Dermis blood vessel endothelial cell (primary cell): ENCODE measurements at regions not wholly inside any gene's neighbourhood (a gene's known extent, or its start where the extent isn't known, plus 50 kb on each side); places are given as distances from the start of the nearest gene placed in this dataset.

Experiments used
- DNase-seq: peaks from one replicate; pipeline ENCODE4 v3.0.0; 2010

GRCh38 chr13:104898484-104898883 is 1637.0 kb downstream of the EFNB2 start:
- no peak for DNase-seq

- DNase-seq = no peak
Observed at GRCh38 chr13:104895521-104895920, 1639.9 kb downstream of the EFNB2 start.

- DNase-seq = no peak
Observed at GRCh38 chr13:104875038-104875754, 1660.3 kb downstream of the EFNB2 start.

GRCh38 chr13:104872153-104872552 is 1663.3 kb downstream of the EFNB2 start:
- no peak for DNase-seq

GRCh38 chr13:104871456-104871855 is 1664.0 kb downstream of the EFNB2 start:
- no peak for DNase-seq

GRCh38 chr13:104869501-104869900 is 1666.0 kb downstream of the EFNB2 start:
- no peak for DNase-seq

GRCh38 chr13:104868806-104869205 is 1666.7 kb downstream of the EFNB2 start:
- DNase-seq = no peak

- no peak for DNase-seq
Observed at GRCh38 chr13:104855581-104855980, 1679.9 kb downstream of the EFNB2 start.

- DNase-seq = no peak
Observed at GRCh38 chr13:104854698-104855097, 1680.8 kb downstream of the EFNB2 start.

- no peak for DNase-seq
Observed at GRCh38 chr13:104854007-104854406, 1681.5 kb downstream of the EFNB2 start.

- DNase-seq = no peak
Observed at GRCh38 chr13:104847922-104848321, 1687.5 kb downstream of the EFNB2 start.

GRCh38 chr13:104843401-104843800 is 1692.1 kb downstream of the EFNB2 start:
- no peak for DNase-seq

GRCh38 chr13:104841110-104841509 is 1694.4 kb downstream of the EFNB2 start:
- no peak for DNase-seq

- DNase-seq = no peak
Observed at GRCh38 chr13:104837756-104838155, 1697.7 kb downstream of the EFNB2 start.

- no peak for DNase-seq
Observed at GRCh38 chr13:104833221-104833620, 1702.2 kb downstream of the EFNB2 start.

- no peak for DNase-seq
Observed at GRCh38 chr13:104832231-104832630, 1703.2 kb downstream of the EFNB2 start.

GRCh38 chr13:104831831-104832230 is 1703.6 kb downstream of the EFNB2 start:
- DNase-seq = no peak

GRCh38 chr13:104823709-104824108 is 1711.8 kb downstream of the EFNB2 start:
- no peak for DNase-seq

- DNase-seq = no peak
Observed at GRCh38 chr13:104823071-104823470, 1712.4 kb downstream of the EFNB2 start.

- DNase-seq = no peak
Observed at GRCh38 chr13:104817271-104817670, 1718.2 kb downstream of the EFNB2 start.

GRCh38 chr13:104816726-104817125 is 1718.7 kb downstream of the EFNB2 start:
- no peak for DNase-seq

GRCh38 chr13:104810242-104810641 is 1725.2 kb downstream of the EFNB2 start:
- DNase-seq = no peak

- no peak for DNase-seq
Observed at GRCh38 chr13:104809483-104809882, 1726.0 kb downstream of the EFNB2 start.

GRCh38 chr13:104805346-104805745 is 1730.1 kb downstream of the EFNB2 start:
- no peak for DNase-seq

GRCh38 chr13:104799152-104799551 is 1732.9 kb upstream of the SLC10A2 start:
- no peak for DNase-seq
